ENCODE measurements at regions not wholly inside any gene's neighbourhood (a gene's known extent, or its start where the extent isn't known, plus 50 kb on each side); places are given as distances from the start of the nearest gene placed in this dataset.
"Not testable (repeated sequence)": the region's sequence is repeated elsewhere in the genome, so short reads cannot be mapped to it uniquely, and the experiment has no call there.

DNA sequence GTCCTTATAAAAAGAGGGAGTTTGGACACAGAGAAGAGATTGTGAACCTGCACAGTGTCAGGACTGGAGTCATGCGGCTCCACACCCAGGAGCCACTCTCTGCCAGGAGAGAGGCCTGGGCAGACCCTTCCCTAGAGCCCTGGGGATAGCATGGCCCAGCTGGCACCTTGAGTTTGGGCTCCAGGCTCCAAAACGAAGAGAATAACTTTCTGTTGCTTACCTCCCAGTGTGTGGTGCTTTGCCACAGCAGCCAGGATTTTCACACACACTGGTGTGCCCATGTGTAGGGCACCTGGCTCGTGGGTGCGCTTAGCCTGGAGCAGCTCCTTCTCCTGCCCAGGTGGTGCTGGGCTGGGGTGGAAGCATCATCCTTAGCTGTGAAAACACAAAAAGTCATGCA lies 344.3 kb downstream of the TEX29 start:
- DNase-seq (ENCODE audit: low spot score): no peak

- no peak for DNase-seq (ENCODE audit: low spot score)
Measured at GRCh38 chr13:111665691-111666095, 345.3 kb downstream of the TEX29 start.

GRCh38 chr13:111666164-111666776 lies 345.8 kb downstream of the TEX29 start:
- DNase-seq (ENCODE audit: low spot score): no peak

DNA sequence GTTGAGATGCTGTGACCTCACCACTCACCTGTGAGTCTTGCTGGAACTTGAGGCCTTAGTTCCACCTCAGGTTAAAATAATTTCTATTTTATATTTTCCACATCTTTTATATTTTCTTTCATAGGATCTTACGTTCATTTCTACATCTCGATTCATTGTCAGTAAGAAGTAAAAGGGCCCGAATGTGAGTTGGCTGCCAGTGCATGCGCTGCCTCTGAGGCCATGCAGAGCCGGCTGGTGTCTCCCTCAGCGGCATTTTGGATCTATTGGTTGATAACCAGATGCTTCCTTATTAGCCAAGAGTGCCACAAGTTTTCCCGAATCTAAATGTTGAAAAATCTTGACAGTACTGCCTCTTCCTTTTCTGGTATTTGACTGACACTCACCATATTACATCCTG lies 347.3 kb downstream of the TEX29 start:
- no peak for DNase-seq (ENCODE audit: low spot score)

DNA sequence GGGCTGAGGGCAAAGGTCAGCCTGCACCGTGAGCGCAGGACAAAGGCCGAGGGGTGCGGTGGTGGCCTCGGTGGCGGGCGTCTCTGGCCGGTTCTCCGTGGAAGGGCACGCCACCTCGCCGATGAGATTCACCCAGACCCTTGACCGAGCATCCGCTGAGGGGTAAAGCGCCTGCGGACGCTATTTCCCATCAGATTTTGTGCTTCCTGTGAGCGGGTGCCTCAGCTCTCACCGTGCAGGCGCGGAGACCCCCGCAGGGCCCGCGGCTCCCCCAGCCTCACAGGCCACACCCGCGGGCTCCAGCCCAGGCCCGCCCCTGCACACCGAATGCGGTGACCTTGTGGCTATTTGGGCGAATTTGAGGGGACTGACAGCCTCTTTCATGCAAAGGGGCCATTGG lies 348.0 kb downstream of the TEX29 start:
- no peak for DNase-seq (ENCODE audit: low spot score)

GRCh38 chr13:111672198-111672597 lies 351.8 kb downstream of the TEX29 start:
- not testable (repeated sequence) for DNase-seq (ENCODE audit: low spot score)

- not testable (repeated sequence) for DNase-seq (ENCODE audit: low spot score)
Measured at GRCh38 chr13:111678120-111678882, 357.9 kb downstream of the TEX29 start.

DNA sequence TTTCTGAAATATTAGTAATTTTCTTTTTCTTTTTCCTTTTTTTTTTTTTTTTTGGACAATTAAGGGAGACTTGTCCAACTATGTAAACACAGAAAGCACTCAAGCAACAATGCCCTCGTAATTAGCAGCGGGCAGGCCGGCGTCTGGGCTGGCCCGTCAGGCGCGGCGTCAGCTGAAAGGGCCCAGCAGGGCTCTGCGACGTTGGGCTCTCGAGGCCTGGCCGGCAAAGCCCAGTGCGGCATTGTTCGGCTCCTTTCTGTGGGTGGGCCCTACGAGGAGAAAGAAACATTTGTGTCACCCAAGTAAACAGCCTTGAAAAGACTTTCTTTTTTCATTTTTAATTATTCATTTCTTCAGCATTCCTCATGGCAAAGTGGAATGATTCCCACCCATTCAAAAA lies 359.2 kb downstream of the TEX29 start:
- not testable (repeated sequence) for DNase-seq (ENCODE audit: low spot score)

- not testable (repeated sequence) for DNase-seq (ENCODE audit: low spot score)
Measured at GRCh38 chr13:111680100-111680499, 359.7 kb downstream of the TEX29 start.

DNA sequence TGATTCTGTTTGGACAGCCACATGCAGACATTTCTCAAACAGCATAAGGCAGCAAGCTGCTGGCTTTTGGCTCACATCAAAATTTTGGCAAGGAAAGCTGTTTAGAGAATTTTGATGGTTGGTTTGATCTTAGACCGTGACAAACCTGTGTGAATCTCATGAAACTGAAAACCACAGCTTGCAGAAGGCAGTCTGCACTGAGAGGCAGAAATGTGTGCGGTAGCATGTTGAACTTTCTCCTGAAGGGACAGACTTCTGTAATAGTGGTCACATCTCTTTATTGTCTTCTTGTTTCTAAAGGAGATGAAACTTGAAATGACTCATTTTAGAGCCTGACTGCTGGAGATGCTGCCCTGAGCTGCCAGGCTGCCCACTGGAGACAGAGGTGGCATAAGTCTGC lies 371.6 kb downstream of the TEX29 start:
- not testable (repeated sequence) for DNase-seq (ENCODE audit: low spot score)

DNA sequence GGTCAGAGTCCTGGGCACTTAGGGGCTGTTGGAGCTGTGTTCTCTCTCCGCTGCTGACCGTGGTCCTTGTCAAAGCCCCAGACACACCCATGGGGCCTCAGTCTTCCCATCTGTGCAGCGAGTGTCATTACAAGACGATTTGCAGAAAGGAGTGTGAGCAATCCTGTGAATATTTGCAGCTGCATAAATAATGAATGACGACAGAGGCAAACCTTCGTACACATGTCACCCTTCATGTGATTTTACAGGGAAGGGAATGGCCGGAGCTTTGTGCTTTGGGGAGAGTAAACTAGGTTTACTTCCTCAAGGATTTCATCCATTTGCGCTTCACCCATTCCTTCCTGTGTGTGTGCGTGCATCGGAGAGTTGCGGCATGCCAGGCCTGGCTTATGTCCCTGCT lies 370.8 kb upstream of the SOX1 start:
- DNase-seq (ENCODE audit: low spot score): not testable (repeated sequence)

- DNase-seq (ENCODE audit: low spot score): not testable (repeated sequence)
Measured at GRCh38 chr13:111702059-111702458, 364.9 kb upstream of the SOX1 start.
